ENCODE measurements at regions not wholly inside any gene's neighbourhood (a gene's known extent, or its start where the extent isn't known, plus 50 kb on each side); places are given as distances from the start of the nearest gene placed in this dataset.

GRCh38 chr13:85377783-85378182 is 421.4 kb downstream of the SLITRK6 start:
- H3K27me3 ChIP-seq (ENCODE audit: insufficient read depth, low read depth, severe bottlenecking) = no peaks in the 10 kb centered on the region
- no peaks in the 10 kb centered on the region for H3K36me3 ChIP-seq
- TF ChIP-seq CTCF (IDR thresholded peaks at IDR 0.05; ENCODE audit: low read depth, low read length) = no peak
- no peak overlapping the region for H3K4me3 ChIP-seq (ENCODE audit: low read depth, low read length)
- no peaks in the 10 kb centered on the region for H3K9me3 ChIP-seq (ENCODE audit: severe bottlenecking)
- no peak for DNase-seq
- H3K27ac ChIP-seq = no peak overlapping the region

GRCh38 chr13:85373322-85373721 is 425.9 kb downstream of the SLITRK6 start:
- Histone ChIP-seq H3K4me3 (ENCODE audit: low read depth, low read length) (no peak overlapping the region), H3K9me3 (ENCODE audit: severe bottlenecking) (no peaks in the 10 kb centered on the region), H3K27ac (no peak overlapping the region), H3K36me3 (no peaks in the 10 kb centered on the region), H3K27me3 (ENCODE audit: insufficient read depth, low read depth, severe bottlenecking) (no peaks in the 10 kb centered on the region)
- no peak for DNase-seq
- no peak for TF ChIP-seq CTCF (IDR thresholded peaks at IDR 0.05; ENCODE audit: low read depth, low read length)

- Histone ChIP-seq H3K27me3 (ENCODE audit: insufficient read depth, low read depth, severe bottlenecking) (no peaks in the 10 kb centered on the region), H3K9me3 (ENCODE audit: severe bottlenecking) (no peaks in the 10 kb centered on the region), H3K27ac (no peak overlapping the region), H3K36me3 (no peaks in the 10 kb centered on the region), H3K4me3 (ENCODE audit: low read depth, low read length) (no peak overlapping the region)
- no peak for DNase-seq
- TF ChIP-seq CTCF (IDR thresholded peaks at IDR 0.05; ENCODE audit: low read depth, low read length) = no peak
Observed at GRCh38 chr13:85371254-85371653, 428.0 kb downstream of the SLITRK6 start.

- H3K27me3 ChIP-seq (ENCODE audit: insufficient read depth, low read depth, severe bottlenecking) = no peaks in the 10 kb centered on the region
- no peak overlapping the region for H3K27ac ChIP-seq
- no peak overlapping the region for H3K4me3 ChIP-seq (ENCODE audit: low read depth, low read length)
- H3K9me3 ChIP-seq (ENCODE audit: severe bottlenecking) = no peaks in the 10 kb centered on the region
- no peaks in the 10 kb centered on the region for H3K36me3 ChIP-seq
- no peak for DNase-seq
- TF ChIP-seq CTCF (IDR thresholded peaks at IDR 0.05; ENCODE audit: low read depth, low read length) = no peak
Observed at GRCh38 chr13:85368686-85369085, 430.5 kb downstream of the SLITRK6 start.

GRCh38 chr13:85367887-85368286 is 431.3 kb downstream of the SLITRK6 start:
- H3K9me3 ChIP-seq (ENCODE audit: severe bottlenecking) = no peaks in the 10 kb centered on the region
- no peak for TF ChIP-seq CTCF (IDR thresholded peaks at IDR 0.05; ENCODE audit: low read depth, low read length)
- H3K4me3 ChIP-seq (ENCODE audit: low read depth, low read length) = no peak overlapping the region
- H3K27ac ChIP-seq = no peak overlapping the region
- DNase-seq = no peak
- no peaks in the 10 kb centered on the region for H3K27me3 ChIP-seq (ENCODE audit: insufficient read depth, low read depth, severe bottlenecking)
- H3K36me3 ChIP-seq = no peaks in the 10 kb centered on the region

- no peaks in the 10 kb centered on the region for H3K27me3 ChIP-seq (ENCODE audit: insufficient read depth, low read depth, severe bottlenecking)
- H3K36me3 ChIP-seq = no peaks in the 10 kb centered on the region
- H3K4me3 ChIP-seq (ENCODE audit: low read depth, low read length) = no peak overlapping the region
- no peak overlapping the region for H3K27ac ChIP-seq
- no peaks in the 10 kb centered on the region for H3K9me3 ChIP-seq (ENCODE audit: severe bottlenecking)
- no peak for DNase-seq
- no peak for TF ChIP-seq CTCF (IDR thresholded peaks at IDR 0.05; ENCODE audit: low read depth, low read length)
Observed at GRCh38 chr13:85366759-85367417, 432.3 kb downstream of the SLITRK6 start.
